ENCODE measurements at regions not wholly inside any gene's neighbourhood (a gene's known extent, or its start where the extent isn't known, plus 50 kb on each side); places are given as distances from the start of the nearest gene placed in this dataset.

DNA sequence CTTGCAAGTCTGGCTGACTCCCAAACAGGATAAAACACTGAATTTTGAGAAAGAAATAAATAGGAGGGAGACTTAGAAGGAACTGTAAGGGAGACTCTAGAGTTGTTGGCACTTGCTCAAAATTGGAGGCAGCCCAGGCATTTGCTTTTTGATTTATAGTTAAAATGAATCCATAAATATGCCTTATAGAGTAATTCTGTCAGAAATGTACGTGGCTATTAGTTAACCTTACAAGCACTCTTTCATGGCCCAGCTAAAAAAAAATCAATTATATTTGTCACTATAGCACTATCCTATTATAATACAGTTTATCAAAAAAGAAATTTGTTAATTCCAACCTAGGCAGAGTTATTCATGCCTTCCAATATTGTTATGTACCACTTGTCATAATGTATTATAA, 1000.0 kb upstream of the CHORDC1 start:
- TF ChIP-seq, protein P1, sequence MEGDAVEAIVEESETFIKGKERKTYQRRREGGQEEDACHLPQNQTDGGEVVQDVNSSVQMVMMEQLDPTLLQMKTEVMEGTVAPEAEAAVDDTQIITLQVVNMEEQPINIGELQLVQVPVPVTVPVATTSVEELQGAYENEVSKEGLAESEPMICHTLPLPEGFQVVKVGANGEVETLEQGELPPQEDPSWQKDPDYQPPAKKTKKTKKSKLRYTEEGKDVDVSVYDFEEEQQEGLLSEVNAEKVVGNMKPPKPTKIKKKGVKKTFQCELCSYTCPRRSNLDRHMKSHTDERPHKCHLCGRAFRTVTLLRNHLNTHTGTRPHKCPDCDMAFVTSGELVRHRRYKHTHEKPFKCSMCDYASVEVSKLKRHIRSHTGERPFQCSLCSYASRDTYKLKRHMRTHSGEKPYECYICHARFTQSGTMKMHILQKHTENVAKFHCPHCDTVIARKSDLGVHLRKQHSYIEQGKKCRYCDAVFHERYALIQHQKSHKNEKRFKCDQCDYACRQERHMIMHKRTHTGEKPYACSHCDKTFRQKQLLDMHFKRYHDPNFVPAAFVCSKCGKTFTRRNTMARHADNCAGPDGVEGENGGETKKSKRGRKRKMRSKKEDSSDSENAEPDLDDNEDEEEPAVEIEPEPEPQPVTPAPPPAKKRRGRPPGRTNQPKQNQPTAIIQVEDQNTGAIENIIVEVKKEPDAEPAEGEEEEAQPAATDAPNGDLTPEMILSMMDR (IDR thresholded peaks at IDR 0.05), result no peak
- TF ChIP-seq POLR2AphosphoS5 (IDR thresholded peaks at IDR 0.05; ENCODE audit: low read depth, low read length) (no peak), SIN3A (IDR thresholded peaks at IDR 0.05; ENCODE audit: borderline replicate concordance, insufficient read depth, low read depth, low read length) (no peak)
